BLaER1 (cell line): ENCODE measurements at regions not wholly inside any gene's neighbourhood (a gene's known extent, or its start where the extent isn't known, plus 50 kb on each side); places are given as distances from the start of the nearest gene placed in this dataset.

ENCODE experiments used
- H3K27ac ChIP-seq: shearing (Covaris generic); formaldehyde crosslinking; 2 replicates; pipeline ENCODE4 v1.8.1; 2022
- H3K27me3 ChIP-seq: shearing (Covaris generic); formaldehyde crosslinking; 2 replicates; pipeline ENCODE4 v1.8.1; 2022
- H3K36me3 ChIP-seq: shearing (Covaris generic); formaldehyde crosslinking; 2 replicates; pipeline ENCODE4 v1.8.1; 2022
- H3K4me1 ChIP-seq: shearing (Covaris generic); formaldehyde crosslinking; 2 replicates; pipeline ENCODE4 v1.8.1; 2022
- H3K4me2 ChIP-seq: shearing (Covaris generic); formaldehyde crosslinking; 2 replicates; pipeline ENCODE4 v1.8.1; 2022
- H3K4me3 ChIP-seq: shearing (Covaris generic); formaldehyde crosslinking; 2 replicates; pipeline ENCODE4 v1.8.1; 2022
- H3K9ac ChIP-seq: shearing (Covaris generic); formaldehyde crosslinking; 2 replicates; pipeline ENCODE4 v1.8.1; 2022
- H3K9me3 ChIP-seq: shearing (Covaris generic); formaldehyde crosslinking; 2 replicates; pipeline ENCODE4 v1.8.1; 2022
- H4K20me1 ChIP-seq: shearing (Covaris generic); formaldehyde crosslinking; 2 replicates; pipeline ENCODE4 v1.8.1; 2022
- Cebpa-rat ChIP-seq: shearing (Covaris generic); IDR thresholded peaks from 2 replicates; pipeline ENCODE4 v1.8.1; 2022

GRCh38 chr19:29320086-29320485, 107.1 kb upstream of the UQCRFS1 start:
- Histone ChIP-seq H3K27me3 (no peaks in the 10 kb centered on the region), H3K4me2 (no peak overlapping the region), H3K4me3 (no peak overlapping the region), H4K20me1 (no peaks in the 10 kb centered on the region), H3K27ac (no peak overlapping the region), H3K9ac (no peak overlapping the region), H3K36me3 (no peaks in the 10 kb centered on the region), H3K4me1 (no peaks in the 10 kb centered on the region), H3K9me3 (no peaks in the 10 kb centered on the region)
- no peak for TF ChIP-seq Cebpa-rat

GRCh38 chr19:29320618-29321017, 107.7 kb upstream of the UQCRFS1 start:
- Histone ChIP-seq H4K20me1 (no peaks in the 10 kb centered on the region), H3K36me3 (no peaks in the 10 kb centered on the region), H3K9me3 (no peaks in the 10 kb centered on the region), H3K4me3 (no peak overlapping the region), H3K4me1 (no peaks in the 10 kb centered on the region), H3K27ac (no peak overlapping the region), H3K27me3 (no peaks in the 10 kb centered on the region), H3K4me2 (no peak overlapping the region), H3K9ac (no peak overlapping the region)
- no peak for TF ChIP-seq Cebpa-rat

GRCh38 chr19:29321116-29321515, 108.2 kb upstream of the UQCRFS1 start:
- Histone ChIP-seq H3K4me1 (no peaks in the 10 kb centered on the region), H3K4me3 (no peak overlapping the region), H3K27me3 (no peaks in the 10 kb centered on the region), H3K9ac (no peak overlapping the region), H4K20me1 (no peaks in the 10 kb centered on the region), H3K36me3 (no peaks in the 10 kb centered on the region), H3K4me2 (no peak overlapping the region), H3K9me3 (no peaks in the 10 kb centered on the region), H3K27ac (no peak overlapping the region)
- TF ChIP-seq Cebpa-rat = no peak

- Histone ChIP-seq H3K27me3 (no peaks in the 10 kb centered on the region), H3K4me3 (no peak overlapping the region), H3K9ac (no peak overlapping the region), H3K4me1 (no peaks in the 10 kb centered on the region), H3K9me3 (no peaks in the 10 kb centered on the region), H4K20me1 (no peaks in the 10 kb centered on the region), H3K4me2 (no peak overlapping the region), H3K36me3 (no peaks in the 10 kb centered on the region), H3K27ac (no peak overlapping the region)
- TF ChIP-seq Cebpa-rat = no peak
Measured at GRCh38 chr19:29323021-29323430, 110.1 kb upstream of the UQCRFS1 start.

GRCh38 chr19:29323440-29324290, 110.7 kb upstream of the UQCRFS1 start:
- TF ChIP-seq Cebpa-rat = no peak
- H3K36me3 ChIP-seq = no peaks in the 10 kb centered on the region
- no peak overlapping the region for H3K4me3 ChIP-seq
- no peaks in the 10 kb centered on the region for H3K4me1 ChIP-seq
- no peak overlapping the region for H3K9ac ChIP-seq
- H3K27ac ChIP-seq = no peak overlapping the region
- peaks cover 3% of the 10 kb centered on the region for H3K9me3 ChIP-seq
- no peaks in the 10 kb centered on the region for H4K20me1 ChIP-seq
- no peak overlapping the region for H3K4me2 ChIP-seq
- no peaks in the 10 kb centered on the region for H3K27me3 ChIP-seq

- no peak overlapping the region for H3K27ac ChIP-seq
- peaks cover 9% of the 10 kb centered on the region for H3K9me3 ChIP-seq
- H3K4me1 ChIP-seq = no peaks in the 10 kb centered on the region
- no peaks in the 10 kb centered on the region for H4K20me1 ChIP-seq
- no peaks in the 10 kb centered on the region for H3K27me3 ChIP-seq
- no peak overlapping the region for H3K4me2 ChIP-seq
- no peak overlapping the region for H3K4me3 ChIP-seq
- no peak overlapping the region for H3K9ac ChIP-seq
- H3K36me3 ChIP-seq = no peaks in the 10 kb centered on the region
- no peak for TF ChIP-seq Cebpa-rat
Measured at GRCh38 chr19:29324291-29324680, 111.3 kb upstream of the UQCRFS1 start.

GRCh38 chr19:29324717-29325116, 111.8 kb upstream of the UQCRFS1 start:
- H3K27me3 ChIP-seq = no peaks in the 10 kb centered on the region
- peaks cover 11% of the 10 kb centered on the region for H3K9me3 ChIP-seq
- H3K4me1 ChIP-seq = no peaks in the 10 kb centered on the region
- TF ChIP-seq Cebpa-rat = no peak
- no peak overlapping the region for H3K4me3 ChIP-seq
- no peaks in the 10 kb centered on the region for H4K20me1 ChIP-seq
- no peaks in the 10 kb centered on the region for H3K36me3 ChIP-seq
- H3K27ac ChIP-seq = no peak overlapping the region
- no peak overlapping the region for H3K4me2 ChIP-seq
- no peak overlapping the region for H3K9ac ChIP-seq

GRCh38 chr19:29325241-29325975, 112.5 kb upstream of the UQCRFS1 start:
- H3K9me3 ChIP-seq = peaks cover 14% of the 10 kb centered on the region
- H3K4me2 ChIP-seq = no peak overlapping the region
- TF ChIP-seq Cebpa-rat = no peak
- no peaks in the 10 kb centered on the region for H4K20me1 ChIP-seq
- no peak overlapping the region for H3K27ac ChIP-seq
- H3K4me1 ChIP-seq = no peaks in the 10 kb centered on the region
- H3K36me3 ChIP-seq = no peaks in the 10 kb centered on the region
- no peak overlapping the region for H3K4me3 ChIP-seq
- no peak overlapping the region for H3K9ac ChIP-seq
- no peaks in the 10 kb centered on the region for H3K27me3 ChIP-seq

- peaks cover 14% of the 10 kb centered on the region for H3K9me3 ChIP-seq
- H3K4me1 ChIP-seq = no peaks in the 10 kb centered on the region
- H3K27ac ChIP-seq = no peak overlapping the region
- H3K36me3 ChIP-seq = no peaks in the 10 kb centered on the region
- no peak overlapping the region for H3K9ac ChIP-seq
- H3K4me3 ChIP-seq = no peak overlapping the region
- no peak overlapping the region for H3K4me2 ChIP-seq
- H4K20me1 ChIP-seq = no peaks in the 10 kb centered on the region
- no peak for TF ChIP-seq Cebpa-rat
- H3K27me3 ChIP-seq = no peaks in the 10 kb centered on the region
Measured at GRCh38 chr19:29326351-29326750, 113.4 kb upstream of the UQCRFS1 start.
